Endothelial cell of umbilical vein (primary cell): ENCODE measurements at regions not wholly inside any gene's neighbourhood (a gene's known extent, or its start where the extent isn't known, plus 50 kb on each side); places are given as distances from the start of the nearest gene placed in this dataset.

Experiments
- BruUV-seq: library from RNA; stranded (reverse); fragments of 400-500 nt; replicated peaks from 2 replicates; lab custom pipeline; 2021; lab: Mats Ljungman, UMichigan
- CTCF ChIA-PET: fragments of 300-600, 350-600 bp; sonication (Branson Sonifier 250); formaldehyde crosslinking; loops from one replicate; lab custom pipeline; 2021; ENCODE audit warnings: antibody characterized with exemption, inconsistent platforms; lab: Charles Lee
- POLR2A ChIA-PET: fragments of 300-600, 350-600 bp; sonication (Branson Sonifier 250); formaldehyde crosslinking; loops from one replicate; lab custom pipeline; 2021; ENCODE audit warnings: antibody characterized with exemption, inconsistent platforms; lab: Charles Lee
- DNase-seq: peaks from one replicate; pipeline ENCODE4 v3.0.0-alpha.2; 2011; ENCODE audit warnings: low read depth, low spot score
- FAIRE-seq: peaks from 2 replicates; lab custom pipeline; 2011; peaks lifted over from hg19 to GRCh38; lab: Jason Lieb, UNC
- H2AFZ ChIP-seq: 2 replicates; pipeline ENCODE4 v1.6.0; 2012; ENCODE audit warnings: low read depth, low read length, control low read depth, inconsistent platforms
- H3K27ac ChIP-seq: 2 replicates; pipeline ENCODE4 v1.5.1; 2011; ENCODE audit warnings: low read depth, mild to moderate bottlenecking, control low read depth, low read length, moderate library complexity; ENCODE audit not compliant: insufficient read depth
- H3K27me3 ChIP-seq, 2 experiments: 2 replicates each; pipeline versions ENCODE4 v1.6.0 to v1.6.1; 2011; ENCODE audit warnings: low read length in 2 of 2, mixed read lengths in 1 of 2; ENCODE audit not compliant: control insufficient read depth in 2 of 2, insufficient read depth in 2 of 2
- H3K36me3 ChIP-seq, 2 experiments: 2 replicates in 1 of 2; 3 replicates in 1 of 2; pipeline ENCODE4 v1.5.1; 2011; ENCODE audit warnings: low read length in 2 of 2, mild to moderate bottlenecking in 1 of 2, moderate library complexity in 1 of 2; ENCODE audit not compliant: control insufficient read depth in 2 of 2, insufficient read depth in 2 of 2; ENCODE audit errors: extremely low read depth in 1 of 2
- H3K4me1 ChIP-seq: 3 replicates; pipeline ENCODE4 v1.5.1; 2011; ENCODE audit warnings: mild to moderate bottlenecking, low read length; ENCODE audit not compliant: control insufficient read depth, insufficient read depth; ENCODE audit errors: extremely low read depth
- H3K4me2 ChIP-seq: 2 replicates; pipeline ENCODE4 v1.6.1; 2011; ENCODE audit warnings: low read length, control low read depth, mixed read lengths; ENCODE audit not compliant: insufficient read depth
- H3K4me3 ChIP-seq, 3 experiments: fragments of 200-600 bp in 1 of 3; sonication (generic), shearing (Covaris generic) in 1 of 3; replicated peaks in 1 of 3; 2 replicates each; pipeline ENCODE4 v1.5.1; 2011 to 2016; ENCODE audit warnings: control low read depth in 3 of 3, low read length in 3 of 3, mild to moderate bottlenecking in 2 of 3, inconsistent platforms in 1 of 3, low read depth in 1 of 3, moderate library complexity in 1 of 3; ENCODE audit not compliant: insufficient read depth in 1 of 3
- H3K79me2 ChIP-seq: 2 replicates; pipeline ENCODE4 v1.6.0; 2012; ENCODE audit warnings: low read length, inconsistent platforms; ENCODE audit not compliant: control insufficient read depth, insufficient read depth
- H3K9ac ChIP-seq: replicated peaks from 2 replicates; pipeline ENCODE3; 2011; ENCODE audit warnings: low read length, control low read depth; ENCODE audit not compliant: insufficient read depth; ENCODE audit errors: extremely low read depth
- H3K9me1 ChIP-seq: replicated peaks from 3 replicates; pipeline ENCODE4 v1.6.0; 2011; ENCODE audit warnings: mild to moderate bottlenecking, low read length; ENCODE audit not compliant: control insufficient read depth, insufficient read depth; ENCODE audit errors: extremely low read depth
- H3K9me3 ChIP-seq: replicated peaks from 2 replicates; pipeline ENCODE4 v1.5.1; 2012; ENCODE audit warnings: low read length, inconsistent platforms; ENCODE audit not compliant: control insufficient read depth, insufficient read depth
- H4K20me1 ChIP-seq: replicated peaks from 2 replicates; pipeline ENCODE3; 2011; ENCODE audit warnings: mild to moderate bottlenecking, low read length; ENCODE audit not compliant: control insufficient read depth, insufficient read depth; ENCODE audit errors: extremely low read depth
- EZH2 ChIP-seq: IDR thresholded peaks from 2 replicates; pipeline ENCODE4 v1.6.1; 2012; ENCODE audit warnings: borderline replicate concordance, low read depth, mild to moderate bottlenecking, moderate library complexity, low read length, inconsistent platforms; ENCODE audit not compliant: severe bottlenecking
- FOS ChIP-seq: IDR thresholded peaks from 2 replicates; pipeline ENCODE4 v1.6.1; 2011; ENCODE audit warnings: mild to moderate bottlenecking, low read length, moderate library complexity, borderline replicate concordance; ENCODE audit not compliant: insufficient read depth
- GATA2 ChIP-seq: IDR thresholded peaks from 2 replicates; pipeline ENCODE4 v1.7.0; 2011; ENCODE audit warnings: low read depth, mild to moderate bottlenecking, moderate library complexity, mixed read lengths, low read length; ENCODE audit not compliant: insufficient read length, insufficient read depth
- JUN ChIP-seq: IDR thresholded peaks from 2 replicates; pipeline ENCODE4 v1.6.1; 2011; ENCODE audit warnings: borderline replicate concordance, low read depth; ENCODE audit not compliant: insufficient read length, insufficient read depth
- MYC ChIP-seq: IDR thresholded peaks from one replicate; pipeline ENCODE4 v1.6.1; 2011; ENCODE audit warnings: mild to moderate bottlenecking, low read depth, low read length
- POLR2A ChIP-seq: IDR thresholded peaks from 2 replicates; pipeline ENCODE4 v1.6.1; 2012; ENCODE audit warnings: low read depth, mild to moderate bottlenecking, control low read depth, low read length
- POLR2AphosphoS5 ChIP-seq: IDR thresholded peaks from 2 replicates; pipeline ENCODE4 v1.6.1; 2012; ENCODE audit warnings: low read depth, mild to moderate bottlenecking, control low read depth, low read length, moderate library complexity; ENCODE audit not compliant: insufficient read depth
- dilution Hi-C: fragments of 300-500 bp; cut with MboI; formaldehyde crosslinking; loops from one replicate; pipeline ENCODE4 v1.15.0; 2019; ENCODE audit warnings: low sequenced_read_pairs; ENCODE audit not compliant: extremely low pct_ligation_motif_present
- intact Hi-C: fragments of 100-400 bp; cut with micrococcal nuclease; formaldehyde crosslinking; loops from one replicate; pipeline ENCODE4 v1.10.0; 2022
- TF ChIP-seq, protein P1 (sequence below), 2 donors: IDR thresholded peaks; 1 replicate in 1 of 2; 2 replicates in 1 of 2; pipeline ENCODE4 v1.5.1; 2011; ENCODE audit warnings: low read length in 2 of 2, mild to moderate bottlenecking in 2 of 2, moderate library complexity in 2 of 2, control low read depth in 1 of 2, inconsistent platforms in 1 of 2, low read depth in 1 of 2; ENCODE audit not compliant: insufficient read depth in 1 of 2; ENCODE audit errors: extremely low read depth in 1 of 2
- TF ChIP-seq, protein P2 (sequence below): IDR thresholded peaks from 2 replicates; pipeline ENCODE4 v1.6.1; 2011; ENCODE audit not compliant: insufficient read depth, insufficient read length

GRCh38 chr4:116860891-116861290 lies 224.5 kb downstream of the TRAM1L1 start:
- Histone ChIP-seq H3K9me1 (no peaks in the 10 kb centered on the region), H3K4me1 (no peaks in the 10 kb centered on the region), H3K27ac (no peak overlapping the region), H3K4me2 (no peak overlapping the region), H3K4me3 (no peak overlapping the region), H4K20me1 (no peaks in the 10 kb centered on the region), H3K9ac (no peak overlapping the region), H3K79me2 (no peaks in the 10 kb centered on the region), H2AFZ (no peak overlapping the region), H3K27me3 (no peaks in the 10 kb centered on the region), H3K9me3 (no peaks in the 10 kb centered on the region), H3K36me3 (no peaks in the 10 kb centered on the region)
- DNase-seq (no peak), FAIRE-seq (no peak)
- intact Hi-C loops (no loop called here), dilution Hi-C loops (no loop called here)
- POLR2A ChIA-PET = no interaction called here
- TF ChIP-seq GATA2 (no peak), MYC (no peak), EZH2 (no peak), FOS (no peak), POLR2A (no peak), POLR2AphosphoS5 (no peak), JUN (no peak)
- TF ChIP-seq, protein P1, sequence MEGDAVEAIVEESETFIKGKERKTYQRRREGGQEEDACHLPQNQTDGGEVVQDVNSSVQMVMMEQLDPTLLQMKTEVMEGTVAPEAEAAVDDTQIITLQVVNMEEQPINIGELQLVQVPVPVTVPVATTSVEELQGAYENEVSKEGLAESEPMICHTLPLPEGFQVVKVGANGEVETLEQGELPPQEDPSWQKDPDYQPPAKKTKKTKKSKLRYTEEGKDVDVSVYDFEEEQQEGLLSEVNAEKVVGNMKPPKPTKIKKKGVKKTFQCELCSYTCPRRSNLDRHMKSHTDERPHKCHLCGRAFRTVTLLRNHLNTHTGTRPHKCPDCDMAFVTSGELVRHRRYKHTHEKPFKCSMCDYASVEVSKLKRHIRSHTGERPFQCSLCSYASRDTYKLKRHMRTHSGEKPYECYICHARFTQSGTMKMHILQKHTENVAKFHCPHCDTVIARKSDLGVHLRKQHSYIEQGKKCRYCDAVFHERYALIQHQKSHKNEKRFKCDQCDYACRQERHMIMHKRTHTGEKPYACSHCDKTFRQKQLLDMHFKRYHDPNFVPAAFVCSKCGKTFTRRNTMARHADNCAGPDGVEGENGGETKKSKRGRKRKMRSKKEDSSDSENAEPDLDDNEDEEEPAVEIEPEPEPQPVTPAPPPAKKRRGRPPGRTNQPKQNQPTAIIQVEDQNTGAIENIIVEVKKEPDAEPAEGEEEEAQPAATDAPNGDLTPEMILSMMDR (IDR thresholded peaks at IDR 0.05; ENCODE audit: extremely low read depth in 1 of 2, insufficient read depth in 1 of 2, low read depth in 1 of 2, low read length in 2 of 2) = no peak
- TF ChIP-seq, protein P2, sequence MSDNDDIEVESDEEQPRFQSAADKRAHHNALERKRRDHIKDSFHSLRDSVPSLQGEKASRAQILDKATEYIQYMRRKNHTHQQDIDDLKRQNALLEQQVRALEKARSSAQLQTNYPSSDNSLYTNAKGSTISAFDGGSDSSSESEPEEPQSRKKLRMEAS = no peak
- no TSS peak for BruUV-seq
- CTCF ChIA-PET = no interaction called here
